GM12878 (cell line): ENCODE measurements at regions not wholly inside any gene's neighbourhood (a gene's known extent, or its start where the extent isn't known, plus 50 kb on each side); places are given as distances from the start of the nearest gene placed in this dataset.

Experiments used
- TF ChIP-seq, protein P1 (sequence below): fragments of 450-650 bp; formaldehyde crosslinking; IDR thresholded peaks from 2 replicates; pipeline ENCODE4 v1.5.0; 2022; ENCODE audit warnings: mild to moderate bottlenecking, missing genetic modification characterization
- TF ChIP-seq, protein P2 (sequence below): IDR thresholded peaks from 2 replicates; pipeline ENCODE4 v1.6.1; 2011; ENCODE audit warnings: low read depth, low read length, improper control_type of control experiment, borderline replicate concordance

DNA sequence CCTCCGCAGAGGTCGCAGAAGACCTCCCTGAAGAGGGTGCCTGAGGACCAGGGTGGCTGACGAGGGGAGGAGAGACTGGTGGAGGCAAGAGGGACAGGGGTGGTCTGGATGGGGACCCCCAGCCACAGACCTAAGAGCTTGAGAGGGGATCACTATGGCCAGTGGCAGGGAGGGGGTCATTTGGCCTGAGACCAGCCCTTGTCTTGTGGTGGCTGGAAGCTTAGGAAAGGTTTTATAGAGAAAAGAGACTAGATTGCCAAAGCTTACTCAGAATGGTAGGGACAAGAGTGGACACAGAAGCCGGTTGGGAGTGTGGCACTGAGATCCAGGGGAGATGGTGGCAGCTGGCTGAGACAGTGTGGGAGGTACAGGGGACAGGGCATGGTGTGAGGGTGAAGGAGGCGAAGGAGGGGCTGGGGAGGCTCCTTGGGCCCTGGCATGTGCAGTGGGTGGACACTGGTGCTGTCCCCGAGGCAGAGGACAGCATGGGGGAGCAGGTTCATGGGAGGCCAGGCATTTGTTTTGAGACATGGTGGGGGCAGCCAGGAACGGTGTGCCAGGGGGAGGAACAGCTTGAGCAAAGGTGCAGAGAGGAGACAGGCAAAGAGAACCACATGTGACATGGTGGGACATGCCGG lies 123.0 kb downstream of the C9orf50 start:
- TF ChIP-seq, protein P1, sequence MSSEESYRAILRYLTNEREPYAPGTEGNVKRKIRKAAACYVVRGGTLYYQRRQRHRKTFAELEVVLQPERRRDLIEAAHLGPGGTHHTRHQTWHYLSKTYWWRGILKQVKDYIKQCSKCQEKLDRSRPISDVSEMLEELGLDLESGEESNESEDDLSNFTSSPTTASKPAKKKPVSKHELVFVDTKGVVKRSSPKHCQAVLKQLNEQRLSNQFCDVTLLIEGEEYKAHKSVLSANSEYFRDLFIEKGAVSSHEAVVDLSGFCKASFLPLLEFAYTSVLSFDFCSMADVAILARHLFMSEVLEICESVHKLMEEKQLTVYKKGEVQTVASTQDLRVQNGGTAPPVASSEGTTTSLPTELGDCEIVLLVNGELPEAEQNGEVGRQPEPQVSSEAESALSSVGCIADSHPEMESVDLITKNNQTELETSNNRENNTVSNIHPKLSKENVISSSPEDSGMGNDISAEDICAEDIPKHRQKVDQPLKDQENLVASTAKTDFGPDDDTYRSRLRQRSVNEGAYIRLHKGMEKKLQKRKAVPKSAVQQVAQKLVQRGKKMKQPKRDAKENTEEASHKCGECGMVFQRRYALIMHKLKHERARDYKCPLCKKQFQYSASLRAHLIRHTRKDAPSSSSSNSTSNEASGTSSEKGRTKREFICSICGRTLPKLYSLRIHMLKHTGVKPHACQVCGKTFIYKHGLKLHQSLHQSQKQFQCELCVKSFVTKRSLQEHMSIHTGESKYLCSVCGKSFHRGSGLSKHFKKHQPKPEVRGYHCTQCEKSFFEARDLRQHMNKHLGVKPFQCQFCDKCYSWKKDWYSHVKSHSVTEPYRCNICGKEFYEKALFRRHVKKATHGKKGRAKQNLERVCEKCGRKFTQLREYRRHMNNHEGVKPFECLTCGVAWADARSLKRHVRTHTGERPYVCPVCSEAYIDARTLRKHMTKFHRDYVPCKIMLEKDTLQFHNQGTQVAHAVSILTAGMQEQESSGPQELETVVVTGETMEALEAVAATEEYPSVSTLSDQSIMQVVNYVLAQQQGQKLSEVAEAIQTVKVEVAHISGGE: no peak
- TF ChIP-seq, protein P2, sequence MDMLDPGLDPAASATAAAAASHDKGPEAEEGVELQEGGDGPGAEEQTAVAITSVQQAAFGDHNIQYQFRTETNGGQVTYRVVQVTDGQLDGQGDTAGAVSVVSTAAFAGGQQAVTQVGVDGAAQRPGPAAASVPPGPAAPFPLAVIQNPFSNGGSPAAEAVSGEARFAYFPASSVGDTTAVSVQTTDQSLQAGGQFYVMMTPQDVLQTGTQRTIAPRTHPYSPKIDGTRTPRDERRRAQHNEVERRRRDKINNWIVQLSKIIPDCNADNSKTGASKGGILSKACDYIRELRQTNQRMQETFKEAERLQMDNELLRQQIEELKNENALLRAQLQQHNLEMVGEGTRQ: no peak
